ENCODE measurements at regions not wholly inside any gene's neighbourhood (a gene's known extent, or its start where the extent isn't known, plus 50 kb on each side); places are given as distances from the start of the nearest gene placed in this dataset.

GRCh38 chr17:15048381-15048780 lies 216.7 kb downstream of the PMP22 start (continued):
- TF ChIP-seq EZH2 (IDR thresholded peaks at IDR 0.05; ENCODE audit: borderline replicate concordance, low read depth, low read length) (no peak), NFIC (IDR thresholded peaks at IDR 0.05) (no peak), BMI1 (IDR thresholded peaks at IDR 0.05; ENCODE audit: low read length) (no peak), HDAC1 (IDR thresholded peaks at IDR 0.05) (no peak)

- ChIA-PET POLR2A (interaction anchor here (0.7 kb wide), 1 partner anchor 190 kb away, joined by 3 read pairs; no protein-coding TSS in a partner anchor), CTCF (ENCODE audit: low intra/inter-chr PET ratio) (no interaction called here)
- no peaks in the 10 kb centered on the region for H3K36me3 ChIP-seq (ENCODE audit: control insufficient read depth, insufficient read depth, low read length)
- intact Hi-C loops (cut with micrococcal nuclease), result no loop called here
- no TSS peak for BruUV-seq (replicated peaks)
- H3K4me1 ChIP-seq (replicated peaks in 1 of 2; ENCODE audit: control insufficient read depth in 2 of 2, insufficient read depth in 2 of 2, low read length in 2 of 2), result no peaks in the 10 kb centered on the region
- H3K27ac ChIP-seq (ENCODE audit: extremely low read depth, low read depth, low read length), result no peak overlapping the region
- H4K20me1 ChIP-seq (replicated peaks; ENCODE audit: control insufficient read depth, insufficient read depth, low read length), result no peaks in the 10 kb centered on the region
- no peaks in the 10 kb centered on the region for H3K9me1 ChIP-seq (ENCODE audit: control insufficient read depth, insufficient read depth, low read length)
- no peak overlapping the region for H3K9ac ChIP-seq (ENCODE audit: insufficient read depth in 1 of 2, low read depth in 2 of 2, low read length in 2 of 2)
- H3K27me3 ChIP-seq (ENCODE audit: control insufficient read depth in 2 of 2, insufficient read depth in 2 of 2, low read length in 2 of 2), result no peaks in the 10 kb centered on the region
- no peak overlapping the region for H2AFZ ChIP-seq (ENCODE audit: low read depth, low read length)
- WGBS (ENCODE audit: insufficient coverage, low coverage, missing lambda C conversion rate), result 0% methylated on average over 6 of the region's 6 CpGs
- FAIRE-seq (no peak), ATAC-seq (no peak), DNase-seq (ENCODE audit: extremely low read depth in 1 of 4, low spot score in 3 of 4) (no peak)
- H3K4me3 ChIP-seq, result no peak overlapping the region
- no peak for TF ChIP-seq NR1H2 (CRISPR knock-in tag; IDR thresholded peaks at IDR 0.05)
- TF ChIP-seq ZBED1 (IDR thresholded peaks at IDR 0.05), result no peak
- TF ChIP-seq ZNF518B (CRISPR knock-in tag; IDR thresholded peaks at IDR 0.05), result no peak
- no peak for TF ChIP-seq MIER1 (IDR thresholded peaks at IDR 0.05; ENCODE audit: low read depth)
- TF ChIP-seq NCOA2 (IDR thresholded peaks at IDR 0.05; ENCODE audit: partially characterized antibody in 2 of 2), result no peak
- no peak for TF ChIP-seq ZNF76 (CRISPR knock-in tag; IDR thresholded peaks at IDR 0.05; ENCODE audit: borderline replicate concordance)
- no peak for TF ChIP-seq ZNF449 (CRISPR knock-in tag; IDR thresholded peaks at IDR 0.05)
- TF ChIP-seq CBFA2T2 (conservative IDR thresholded peaks at IDR 0.05), result no peak
- TF ChIP-seq ZNF124 (CRISPR knock-in tag; IDR thresholded peaks at IDR 0.05), result no peak
- TF ChIP-seq ZBTB17 (CRISPR knock-in tag; IDR thresholded peaks at IDR 0.05), result no peak
- in situ Hi-C loops (cut with MboI), result no loop called here
- H3K79me2 ChIP-seq (ENCODE audit: control insufficient read depth, insufficient read depth, low read length), result no peaks in the 10 kb centered on the region
- H3K4me2 ChIP-seq (ENCODE audit: insufficient read depth, low read length), result no peak overlapping the region
- no peaks in the 10 kb centered on the region for H3K9me3 ChIP-seq (replicated peaks; ENCODE audit: control insufficient read depth, insufficient read depth, low read depth, low read length)
These were observed 222.8 kb downstream of the PMP22 start for GRCh38 chr17:15042311-15042710.
